Keratinocyte (primary cell): ENCODE measurements at regions not wholly inside any gene's neighbourhood (a gene's known extent, or its start where the extent isn't known, plus 50 kb on each side); places are given as distances from the start of the nearest gene placed in this dataset.

Source experiments
- DNase-seq: peaks from one replicate; pipeline ENCODE4 v3.0.0-alpha.2; 2011; ENCODE audit warnings: low read depth, missing footprints, low spot score
- FAIRE-seq: peaks from 2 replicates; lab custom pipeline; 2011; peaks lifted over from hg19 to GRCh38; lab: Jason Lieb, UNC
- H2AFZ ChIP-seq: 2 replicates; pipeline ENCODE4 v1.6.0; 2012; ENCODE audit warnings: low read length, control low read depth, inconsistent platforms; ENCODE audit not compliant: control insufficient read depth
- H3K27ac ChIP-seq: 2 replicates; pipeline ENCODE4 v1.5.1; 2011; ENCODE audit warnings: low read length; ENCODE audit not compliant: control insufficient read depth, insufficient read depth
- H3K27me3 ChIP-seq: 3 replicates; pipeline ENCODE4 v1.6.0; 2011; ENCODE audit warnings: low read length; ENCODE audit not compliant: control insufficient read depth, insufficient read depth; ENCODE audit errors: extremely low read depth
- H3K36me3 ChIP-seq, 2 experiments: 2 replicates in 1 of 2; 3 replicates in 1 of 2; pipeline ENCODE4 v1.5.1; 2011; ENCODE audit warnings: low read length in 2 of 2, mild to moderate bottlenecking in 1 of 2; ENCODE audit not compliant: control insufficient read depth in 2 of 2, insufficient read depth in 2 of 2; ENCODE audit errors: extremely low read depth in 1 of 2
- H3K4me1 ChIP-seq: 3 replicates; pipeline ENCODE4 v1.5.1; 2011; ENCODE audit warnings: low read length; ENCODE audit not compliant: control insufficient read depth, insufficient read depth; ENCODE audit errors: extremely low read depth
- H3K4me2 ChIP-seq: 3 replicates; pipeline ENCODE4 v1.6.0; 2011; ENCODE audit warnings: low read depth, low read length; ENCODE audit not compliant: control insufficient read depth, insufficient read depth; ENCODE audit errors: extremely low read depth
- H3K4me3 ChIP-seq, 3 experiments: fragments of 200-600 bp in 1 of 3; sonication (generic) in 1 of 3; 2 replicates in 2 of 3; 3 replicates in 1 of 3; pipeline ENCODE4 v1.5.1; 2011 to 2016; ENCODE audit warnings: low read length in 3 of 3, mild to moderate bottlenecking in 3 of 3, control low read depth in 2 of 3, inconsistent platforms in 1 of 3, low read depth in 1 of 3, mixed read lengths in 1 of 3, mixed run types in 1 of 3, moderate library complexity in 1 of 3; ENCODE audit not compliant: control insufficient read depth in 2 of 3, insufficient read depth in 2 of 3; ENCODE audit errors: extremely low read depth in 1 of 3
- H3K79me2 ChIP-seq: 2 replicates; pipeline ENCODE4 v1.6.0; 2012; ENCODE audit warnings: low read length; ENCODE audit not compliant: control insufficient read depth, insufficient read depth
- H3K9ac ChIP-seq: 3 replicates; pipeline ENCODE4 v1.6.0; 2011; ENCODE audit warnings: low read length; ENCODE audit not compliant: control insufficient read depth, insufficient read depth; ENCODE audit errors: extremely low read depth
- H3K9me1 ChIP-seq: 3 replicates; pipeline ENCODE4 v1.6.0; 2011; ENCODE audit warnings: low read length; ENCODE audit not compliant: control insufficient read depth, insufficient read depth; ENCODE audit errors: extremely low read depth
- H3K9me3 ChIP-seq: 2 replicates; pipeline ENCODE4 v1.5.1; 2012; ENCODE audit warnings: low read depth, low read length; ENCODE audit not compliant: control insufficient read depth
- H4K20me1 ChIP-seq: 3 replicates; pipeline ENCODE4 v1.6.0; 2011; ENCODE audit warnings: low read length; ENCODE audit not compliant: control insufficient read depth, insufficient read depth; ENCODE audit errors: extremely low read depth
- EZH2 ChIP-seq: IDR thresholded peaks from one replicate; pipeline ENCODE4 v1.6.1; 2012; ENCODE audit warnings: inconsistent platforms, mild to moderate bottlenecking, low read length, moderate library complexity
- dilution Hi-C: fragments of 300-500 bp; cut with MboI; formaldehyde crosslinking; loops from one replicate; pipeline ENCODE4 v1.7.0; 2020; ENCODE audit warnings: low sequenced_read_pairs; ENCODE audit not compliant: extremely low pct_ligation_motif_present
- TF ChIP-seq, protein P1 (sequence below), 3 experiments: IDR thresholded peaks in 1 of 3; conservative IDR thresholded peaks in 1 of 3; optimal IDR thresholded peaks in 1 of 3; 2 replicates in 2 of 3; 3 replicates in 1 of 3; pipeline versions ENCODE3 to v1.5.1; 2011; ENCODE audit warnings: low read length in 3 of 3, mild to moderate bottlenecking in 3 of 3, moderate library complexity in 2 of 3, control low read depth in 1 of 3, inconsistent platforms in 1 of 3; ENCODE audit not compliant: insufficient read depth in 2 of 3; ENCODE audit errors: extremely low read depth in 1 of 3

DNA sequence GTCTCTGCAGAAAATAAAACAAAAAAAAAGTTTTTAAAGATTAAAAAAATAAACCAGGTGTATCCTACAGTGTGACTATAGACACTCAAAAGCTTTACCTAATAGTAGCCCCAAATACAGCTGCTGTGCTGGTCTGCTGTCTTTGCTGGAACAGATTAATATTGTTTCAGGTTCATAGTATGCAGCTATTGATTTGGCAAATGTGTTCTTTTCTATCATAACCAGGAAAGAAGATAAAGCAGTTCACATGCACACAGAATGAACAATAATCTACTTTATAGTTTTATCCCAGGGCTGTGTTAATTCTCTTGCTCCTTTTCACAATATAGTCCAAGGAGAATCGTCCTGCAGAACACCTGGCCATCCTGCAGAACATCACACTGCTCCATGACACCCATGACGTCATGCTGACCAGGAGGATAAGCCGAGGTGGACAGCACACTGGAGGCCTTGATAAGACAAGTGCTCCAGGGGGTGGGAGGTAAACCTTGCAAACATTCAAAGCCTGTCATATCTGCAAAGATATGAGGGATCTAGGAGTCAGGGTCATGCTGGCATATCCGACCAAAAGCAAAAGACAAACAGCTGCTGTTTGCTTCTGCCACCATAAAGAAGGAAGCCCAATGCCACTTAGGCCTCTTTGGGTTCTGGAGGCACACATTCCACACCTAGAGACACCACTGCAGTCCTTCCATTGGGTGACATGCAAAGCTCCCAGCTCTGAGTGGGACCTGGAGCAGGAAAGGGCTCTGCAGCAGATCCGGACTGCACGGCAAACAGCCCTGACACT lies 86.1 kb upstream of the SLC2A1 start:
- no peak overlapping the region for H3K9ac ChIP-seq
- H3K36me3 ChIP-seq = no peaks in the 10 kb centered on the region
- no peak overlapping the region for H3K4me3 ChIP-seq
- dilution Hi-C loops = no loop called here
- TF ChIP-seq, protein P1, sequence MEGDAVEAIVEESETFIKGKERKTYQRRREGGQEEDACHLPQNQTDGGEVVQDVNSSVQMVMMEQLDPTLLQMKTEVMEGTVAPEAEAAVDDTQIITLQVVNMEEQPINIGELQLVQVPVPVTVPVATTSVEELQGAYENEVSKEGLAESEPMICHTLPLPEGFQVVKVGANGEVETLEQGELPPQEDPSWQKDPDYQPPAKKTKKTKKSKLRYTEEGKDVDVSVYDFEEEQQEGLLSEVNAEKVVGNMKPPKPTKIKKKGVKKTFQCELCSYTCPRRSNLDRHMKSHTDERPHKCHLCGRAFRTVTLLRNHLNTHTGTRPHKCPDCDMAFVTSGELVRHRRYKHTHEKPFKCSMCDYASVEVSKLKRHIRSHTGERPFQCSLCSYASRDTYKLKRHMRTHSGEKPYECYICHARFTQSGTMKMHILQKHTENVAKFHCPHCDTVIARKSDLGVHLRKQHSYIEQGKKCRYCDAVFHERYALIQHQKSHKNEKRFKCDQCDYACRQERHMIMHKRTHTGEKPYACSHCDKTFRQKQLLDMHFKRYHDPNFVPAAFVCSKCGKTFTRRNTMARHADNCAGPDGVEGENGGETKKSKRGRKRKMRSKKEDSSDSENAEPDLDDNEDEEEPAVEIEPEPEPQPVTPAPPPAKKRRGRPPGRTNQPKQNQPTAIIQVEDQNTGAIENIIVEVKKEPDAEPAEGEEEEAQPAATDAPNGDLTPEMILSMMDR (optimal IDR thresholded peaks at IDR 0.05 in 1 of 3, IDR thresholded peaks at IDR 0.05 in 1 of 3, conservative IDR thresholded peaks at IDR 0.05 in 1 of 3; ENCODE audit: extremely low read depth in 1 of 3, insufficient read depth in 2 of 3, low read length in 3 of 3) = no peak
- TF ChIP-seq EZH2 = no peak
- DNase-seq (no peak), FAIRE-seq (no peak)
- H3K9me3 ChIP-seq = no peaks in the 10 kb centered on the region
- peaks cover 17% of the 10 kb centered on the region for H3K4me1 ChIP-seq
- no peak overlapping the region for H2AFZ ChIP-seq
- no peak overlapping the region for H3K27ac ChIP-seq
- H3K79me2 ChIP-seq = no peaks in the 10 kb centered on the region
- no peaks in the 10 kb centered on the region for H4K20me1 ChIP-seq
- H3K9me1 ChIP-seq = peaks cover 4% of the 10 kb centered on the region
- no peak overlapping the region for H3K4me2 ChIP-seq
- H3K27me3 ChIP-seq = no peaks in the 10 kb centered on the region

DNA sequence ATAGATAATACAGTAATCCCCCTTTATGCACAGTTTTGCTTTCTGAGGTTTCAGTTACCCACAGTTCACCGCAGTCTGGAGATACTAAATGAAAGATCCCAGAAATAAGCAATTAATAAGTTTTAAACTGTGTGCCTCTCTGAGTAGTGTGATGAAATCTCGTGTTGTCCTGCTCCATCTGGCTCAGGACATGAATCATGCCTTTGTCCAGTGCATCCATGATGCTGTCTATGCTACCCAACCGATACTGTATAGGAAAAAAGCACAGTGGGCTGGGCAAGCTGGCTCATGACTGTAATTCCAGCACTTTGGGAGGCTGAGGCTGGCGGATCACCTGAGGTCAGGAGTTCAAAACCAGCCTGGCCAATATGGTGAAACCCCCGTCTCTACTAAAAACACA lies 85.0 kb upstream of the SLC2A1 start:
- H3K9ac ChIP-seq = no peak overlapping the region
- H3K79me2 ChIP-seq = no peaks in the 10 kb centered on the region
- H3K9me1 ChIP-seq = no peaks in the 10 kb centered on the region
- no peak overlapping the region for H2AFZ ChIP-seq
- no peak overlapping the region for H3K27ac ChIP-seq
- no peak overlapping the region for H3K4me2 ChIP-seq
- H3K4me1 ChIP-seq = peaks cover 6% of the 10 kb centered on the region
- TF ChIP-seq EZH2 = no peak
- TF ChIP-seq, protein P1 (optimal IDR thresholded peaks at IDR 0.05 in 1 of 3, IDR thresholded peaks at IDR 0.05 in 1 of 3, conservative IDR thresholded peaks at IDR 0.05 in 1 of 3; ENCODE audit: extremely low read depth in 1 of 3, insufficient read depth in 2 of 3, low read length in 3 of 3) = no peak
- DNase-seq (no peak), FAIRE-seq (no peak)
- no peaks in the 10 kb centered on the region for H3K9me3 ChIP-seq
- no peaks in the 10 kb centered on the region for H3K27me3 ChIP-seq
- no peaks in the 10 kb centered on the region for H3K36me3 ChIP-seq
- no peak overlapping the region for H3K4me3 ChIP-seq
- H4K20me1 ChIP-seq = no peaks in the 10 kb centered on the region
- dilution Hi-C loops = no loop called here
